PFSK-1 (cell line): ENCODE measurements at regions not wholly inside any gene's neighbourhood (a gene's known extent, or its start where the extent isn't known, plus 50 kb on each side); places are given as distances from the start of the nearest gene placed in this dataset.

ENCODE experiments used
- POLR2AphosphoS5 ChIP-seq: IDR thresholded peaks from 2 replicates; pipeline ENCODE4 v1.6.1; 2012; ENCODE audit warnings: low read depth, mild to moderate bottlenecking, control low read depth, low read length, moderate library complexity
- TF ChIP-seq, protein P1 (sequence below), 2 experiments: IDR thresholded peaks; 2 replicates each; pipeline versions ENCODE4 v1.6.1 to v1.8.0; 2011 to 2012; ENCODE audit warnings: low read depth in 2 of 2, low read length in 2 of 2, control low read depth in 1 of 2, inconsistent platforms in 1 of 2, mild to moderate bottlenecking in 1 of 2, moderate library complexity in 1 of 2; ENCODE audit not compliant: insufficient read depth in 1 of 2

DNA sequence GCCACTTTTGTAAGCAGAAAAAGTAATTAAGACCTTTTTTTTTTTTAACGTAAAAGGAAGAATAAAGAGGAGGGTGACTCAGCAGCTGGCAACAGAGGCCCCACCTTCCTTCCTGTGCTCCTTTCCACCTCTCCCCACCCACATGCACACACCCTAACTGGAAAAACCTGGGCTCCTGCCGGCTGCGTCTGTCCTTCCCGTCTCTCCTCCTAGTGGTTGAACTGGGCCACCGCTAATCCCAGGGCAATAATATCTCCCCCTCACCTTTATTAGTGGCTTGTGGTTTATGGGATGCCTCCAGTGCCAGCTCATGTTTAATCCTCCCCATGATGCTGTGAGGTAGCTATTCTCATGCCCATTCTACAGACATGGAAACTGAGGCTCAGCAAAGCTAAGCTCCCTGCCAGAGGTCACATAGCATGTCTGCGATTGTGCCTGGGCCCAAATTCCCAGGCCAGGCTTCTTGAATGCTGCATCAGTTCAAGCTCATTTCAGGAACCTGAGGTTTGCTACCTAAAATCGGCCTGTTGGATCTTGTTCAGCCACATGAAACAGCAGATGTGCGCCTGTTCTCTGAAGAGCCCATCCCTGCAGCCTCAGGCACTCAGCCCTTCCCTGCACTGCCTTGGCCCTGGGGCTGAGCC is 60.9 kb upstream of the IL17B start:
- no peak for TF ChIP-seq POLR2AphosphoS5
- TF ChIP-seq, protein P1, sequence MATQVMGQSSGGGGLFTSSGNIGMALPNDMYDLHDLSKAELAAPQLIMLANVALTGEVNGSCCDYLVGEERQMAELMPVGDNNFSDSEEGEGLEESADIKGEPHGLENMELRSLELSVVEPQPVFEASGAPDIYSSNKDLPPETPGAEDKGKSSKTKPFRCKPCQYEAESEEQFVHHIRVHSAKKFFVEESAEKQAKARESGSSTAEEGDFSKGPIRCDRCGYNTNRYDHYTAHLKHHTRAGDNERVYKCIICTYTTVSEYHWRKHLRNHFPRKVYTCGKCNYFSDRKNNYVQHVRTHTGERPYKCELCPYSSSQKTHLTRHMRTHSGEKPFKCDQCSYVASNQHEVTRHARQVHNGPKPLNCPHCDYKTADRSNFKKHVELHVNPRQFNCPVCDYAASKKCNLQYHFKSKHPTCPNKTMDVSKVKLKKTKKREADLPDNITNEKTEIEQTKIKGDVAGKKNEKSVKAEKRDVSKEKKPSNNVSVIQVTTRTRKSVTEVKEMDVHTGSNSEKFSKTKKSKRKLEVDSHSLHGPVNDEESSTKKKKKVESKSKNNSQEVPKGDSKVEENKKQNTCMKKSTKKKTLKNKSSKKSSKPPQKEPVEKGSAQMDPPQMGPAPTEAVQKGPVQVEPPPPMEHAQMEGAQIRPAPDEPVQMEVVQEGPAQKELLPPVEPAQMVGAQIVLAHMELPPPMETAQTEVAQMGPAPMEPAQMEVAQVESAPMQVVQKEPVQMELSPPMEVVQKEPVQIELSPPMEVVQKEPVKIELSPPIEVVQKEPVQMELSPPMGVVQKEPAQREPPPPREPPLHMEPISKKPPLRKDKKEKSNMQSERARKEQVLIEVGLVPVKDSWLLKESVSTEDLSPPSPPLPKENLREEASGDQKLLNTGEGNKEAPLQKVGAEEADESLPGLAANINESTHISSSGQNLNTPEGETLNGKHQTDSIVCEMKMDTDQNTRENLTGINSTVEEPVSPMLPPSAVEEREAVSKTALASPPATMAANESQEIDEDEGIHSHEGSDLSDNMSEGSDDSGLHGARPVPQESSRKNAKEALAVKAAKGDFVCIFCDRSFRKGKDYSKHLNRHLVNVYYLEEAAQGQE (IDR thresholded peaks at IDR 0.05; ENCODE audit: insufficient read depth in 1 of 2, low read depth in 2 of 2, low read length in 2 of 2), result no peak
